ENCODE measurements at regions not wholly inside any gene's neighbourhood (a gene's known extent, or its start where the extent isn't known, plus 50 kb on each side); places are given as distances from the start of the nearest gene placed in this dataset.
A peak's percentile ranks its signal among the peaks of the same experiment; 100 is the strongest.

GRCh38 chr1:244974106-244974505 is 109.8 kb upstream of the HNRNPU start:
- Histone ChIP-seq H3K36me3 (replicated peaks; ENCODE audit: insufficient read depth, low read depth) (no peaks in the 10 kb centered on the region), H3K9me3 (ENCODE audit: low read depth) (no peaks in the 10 kb centered on the region)
- 67% methylated on average over 2 of the region's 2 CpGs for WGBS (ENCODE audit: low lambda C conversion rate, missing lambda C conversion rate)

GRCh38 chr1:244971552-244972216 is 107.3 kb upstream of the HNRNPU start:
- no peak for TF ChIP-seq CTCF (IDR thresholded peaks at IDR 0.05; ENCODE audit: poor library complexity)
- no peak for TF ChIP-seq EZH2phosphoT487 (IDR thresholded peaks at IDR 0.05; ENCODE audit: low read depth, severe bottlenecking, unreplicated experiment)
- no peak for TF ChIP-seq EZH2 (IDR thresholded peaks at IDR 0.05; ENCODE audit: borderline replicate concordance)
- Histone ChIP-seq H4K20me1 (ENCODE audit: insufficient read depth, poor library complexity, severe bottlenecking) (no peaks in the 10 kb centered on the region), H3K27me3 (no peaks in the 10 kb centered on the region), H3K27ac (peak overlapping the region; percentile 98), H3K36me3 (replicated peaks; ENCODE audit: insufficient read depth, low read depth) (no peaks in the 10 kb centered on the region), H3K9me3 (ENCODE audit: low read depth) (no peaks in the 10 kb centered on the region), H3K4me1 (ENCODE audit: insufficient read depth) (peaks cover 15% of the 10 kb centered on the region), H2AFZ (peak overlapping the region; percentile 85), H3K4me3 (peak overlapping the region; percentile 66), H3K4me2 (peak overlapping the region; percentile 74), H3K79me2 (peaks cover 14% of the 10 kb centered on the region), H3K9me2 (replicated peaks; ENCODE audit: insufficient read depth) (no peaks in the 10 kb centered on the region)
- 26% methylated on average over 11 of the region's 11 CpGs for WGBS (ENCODE audit: low lambda C conversion rate, missing lambda C conversion rate)
- peak; percentile 14 for DNase-seq (ENCODE audit: low spot score)

More at GRCh38 chr1:244974106-244974505, 109.8 kb upstream of the HNRNPU start:
- no peak for DNase-seq (ENCODE audit: low spot score)
- Histone ChIP-seq H2AFZ (no peak overlapping the region), H3K79me2 (peaks cover 14% of the 10 kb centered on the region), H3K4me2 (no peak overlapping the region), H3K27ac (peak overlapping the region; percentile 35), H3K9me2 (replicated peaks; ENCODE audit: insufficient read depth) (no peaks in the 10 kb centered on the region), H3K4me1 (ENCODE audit: insufficient read depth) (peaks cover 6% of the 10 kb centered on the region), H3K27me3 (no peaks in the 10 kb centered on the region), H3K4me3 (no peak overlapping the region), H4K20me1 (ENCODE audit: insufficient read depth, poor library complexity, severe bottlenecking) (no peaks in the 10 kb centered on the region)
- TF ChIP-seq CTCF (IDR thresholded peaks at IDR 0.05; ENCODE audit: poor library complexity) (no peak), EZH2phosphoT487 (IDR thresholded peaks at IDR 0.05; ENCODE audit: low read depth, severe bottlenecking, unreplicated experiment) (no peak), EZH2 (IDR thresholded peaks at IDR 0.05; ENCODE audit: borderline replicate concordance) (no peak)

GRCh38 chr1:244970744-244971551 is 106.6 kb upstream of the HNRNPU start:
- Histone ChIP-seq H2AFZ (peak overlapping the region; percentile 85), H3K4me1 (ENCODE audit: insufficient read depth) (peaks cover 15% of the 10 kb centered on the region), H3K9me3 (ENCODE audit: low read depth) (no peaks in the 10 kb centered on the region), H3K4me3 (peak overlapping the region; percentile 66), H3K4me2 (peak overlapping the region; percentile 74), H3K9me2 (replicated peaks; ENCODE audit: insufficient read depth) (no peaks in the 10 kb centered on the region), H3K79me2 (peaks cover 14% of the 10 kb centered on the region), H3K27me3 (no peaks in the 10 kb centered on the region), H3K27ac (peak overlapping the region; percentile 98), H4K20me1 (ENCODE audit: insufficient read depth, poor library complexity, severe bottlenecking) (no peaks in the 10 kb centered on the region), H3K36me3 (replicated peaks; ENCODE audit: insufficient read depth, low read depth) (no peaks in the 10 kb centered on the region)
- TF ChIP-seq CTCF (IDR thresholded peaks at IDR 0.05; ENCODE audit: poor library complexity): peak; percentile 72
- TF ChIP-seq EZH2 (IDR thresholded peaks at IDR 0.05; ENCODE audit: borderline replicate concordance): no peak
- WGBS (ENCODE audit: low lambda C conversion rate, missing lambda C conversion rate): under 1% methylated on average over 60 of the region's 67 CpGs
- peak; percentile 97 for DNase-seq (ENCODE audit: low spot score)

Data from hepatocyte (in vitro differentiated cells).